ENCODE measurements at regions not wholly inside any gene's neighbourhood (a gene's known extent, or its start where the extent isn't known, plus 50 kb on each side); places are given as distances from the start of the nearest gene placed in this dataset.
A peak's percentile ranks its signal among the peaks of the same experiment; 100 is the strongest.

DNA sequence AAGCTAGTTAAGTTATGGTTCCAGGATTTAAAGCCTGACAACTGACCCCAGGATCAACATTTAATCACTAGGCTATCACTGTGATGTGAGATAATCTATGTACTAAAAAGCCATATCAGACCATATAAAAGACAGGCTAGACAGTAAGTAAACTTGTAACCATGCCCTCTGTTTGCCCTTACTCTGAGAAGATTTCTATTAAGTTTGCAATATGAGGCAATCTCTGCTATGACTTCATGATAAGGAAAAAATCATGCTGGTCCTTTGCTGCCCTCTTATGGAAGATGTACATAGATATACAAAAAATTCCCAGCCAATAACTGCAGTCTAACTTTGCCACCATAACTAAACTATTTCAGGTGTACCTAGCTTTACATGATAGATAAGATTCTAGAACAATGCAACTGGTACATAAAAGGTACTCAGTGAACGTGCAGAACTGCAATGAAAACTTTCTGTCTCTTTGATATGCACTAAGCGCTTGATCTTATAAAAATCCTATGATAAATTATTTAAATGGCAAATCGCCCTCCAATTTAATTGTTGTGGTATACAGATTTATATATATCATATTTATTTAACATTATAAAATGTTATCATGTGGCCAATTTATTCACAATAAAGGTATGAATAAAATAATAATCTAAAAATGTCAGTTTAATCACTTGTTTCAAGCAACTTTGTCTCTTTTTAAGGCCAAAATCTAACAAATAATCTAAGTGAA is 70.5 kb downstream of the FAM217A start:
- peak; percentile 45 for DNase-seq

DNA sequence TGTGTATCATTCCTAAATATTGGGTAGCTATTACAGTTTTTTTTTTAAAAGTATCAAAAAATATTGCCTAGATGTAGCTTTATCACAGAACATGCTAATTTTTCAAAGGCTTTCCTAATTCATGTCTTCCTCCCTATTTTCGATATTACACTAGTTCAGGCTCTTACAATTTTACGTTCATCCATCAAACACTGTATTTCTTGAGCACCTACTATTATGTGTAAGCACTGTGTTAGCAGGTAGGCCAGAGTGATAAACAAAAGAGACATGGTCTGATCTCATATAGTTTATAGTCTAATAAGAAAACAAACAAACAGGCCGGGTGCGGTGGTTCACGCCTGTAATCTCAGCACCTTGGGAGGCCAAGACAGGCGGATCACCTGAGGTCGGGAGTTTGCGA is 69.5 kb downstream of the FAM217A start:
- DNase-seq: no peak

DNA sequence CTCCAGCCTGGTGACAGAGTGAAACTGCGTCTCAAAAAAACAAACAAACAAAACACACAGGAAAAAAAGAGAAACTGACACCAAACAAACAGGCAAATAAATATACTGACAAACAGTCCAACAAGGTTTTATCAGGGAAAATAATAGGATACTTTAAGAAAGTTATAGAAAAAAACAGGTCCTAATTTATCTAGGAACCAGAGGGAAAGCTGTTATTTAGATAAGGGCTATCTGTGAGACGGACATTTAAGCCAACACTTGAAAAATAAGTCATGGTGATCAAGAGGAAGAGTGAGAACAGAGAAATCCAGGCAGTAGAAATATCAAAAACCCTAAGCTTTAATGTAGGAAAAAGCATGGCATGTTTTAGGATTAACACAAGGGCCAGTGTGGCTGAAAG is 68.9 kb downstream of the FAM217A start:
- DNase-seq: no peak

GRCh38 chr6:4010689-4011090 is 68.2 kb downstream of the FAM217A start:
- no peak for DNase-seq

- DNase-seq: no peak
Observed at GRCh38 chr6:4012826-4013225, 66.1 kb downstream of the FAM217A start.

DNA sequence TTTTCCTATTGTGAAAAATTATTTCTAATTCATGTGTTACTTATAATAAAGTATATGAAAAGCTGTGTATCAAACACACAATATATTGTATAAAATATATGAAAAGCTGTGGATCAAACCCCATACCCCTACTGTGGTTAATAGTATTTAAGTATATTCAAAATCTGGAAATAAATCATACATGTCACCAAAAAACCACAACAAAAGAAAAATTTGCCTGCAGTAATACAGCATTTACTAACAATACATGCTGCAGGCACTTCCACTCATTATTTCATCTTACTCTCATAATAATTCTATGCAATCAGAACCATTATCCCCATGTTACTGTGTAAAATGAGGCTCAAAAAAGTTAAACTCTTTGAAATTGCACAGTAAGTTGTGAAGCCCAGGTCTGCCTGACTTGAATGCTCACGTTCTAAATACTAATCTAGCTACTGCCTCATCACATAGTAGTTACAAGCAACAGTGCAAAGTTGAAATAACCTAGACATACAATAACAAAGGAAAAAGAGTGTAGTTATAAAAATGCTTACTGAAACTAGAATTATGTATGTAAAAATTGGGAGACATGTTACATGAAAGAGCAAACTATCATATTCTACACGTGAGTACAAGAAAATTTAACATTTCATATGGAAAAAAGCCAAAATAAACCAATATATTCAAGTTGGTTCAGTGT is 61.7 kb downstream of the FAM217A start:
- DNase-seq: peak; percentile 39

DNA sequence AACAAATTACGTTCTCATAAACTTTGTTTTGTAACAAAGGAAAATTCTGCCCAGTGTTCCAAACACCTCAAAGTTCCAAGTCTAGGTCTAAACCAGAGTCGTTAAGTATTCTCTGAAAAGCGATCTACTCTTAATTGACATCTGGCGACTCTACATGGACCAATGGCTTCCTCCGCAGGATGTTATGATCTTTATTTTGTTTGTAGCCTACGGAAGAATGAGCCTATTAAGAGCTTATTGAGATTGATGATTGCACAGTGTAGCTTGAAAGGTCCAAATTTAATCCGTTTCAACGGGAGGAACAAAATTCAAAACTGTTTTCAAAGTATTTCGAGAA is 61.1 kb downstream of the FAM217A start:
- DNase-seq: peak; percentile 82

GRCh38 chr6:4018171-4018923 is 60.6 kb downstream of the FAM217A start:
- peak; percentile 96 for DNase-seq
